ENCODE measurements at regions not wholly inside any gene's neighbourhood (a gene's known extent, or its start where the extent isn't known, plus 50 kb on each side); places are given as distances from the start of the nearest gene placed in this dataset.

DNA sequence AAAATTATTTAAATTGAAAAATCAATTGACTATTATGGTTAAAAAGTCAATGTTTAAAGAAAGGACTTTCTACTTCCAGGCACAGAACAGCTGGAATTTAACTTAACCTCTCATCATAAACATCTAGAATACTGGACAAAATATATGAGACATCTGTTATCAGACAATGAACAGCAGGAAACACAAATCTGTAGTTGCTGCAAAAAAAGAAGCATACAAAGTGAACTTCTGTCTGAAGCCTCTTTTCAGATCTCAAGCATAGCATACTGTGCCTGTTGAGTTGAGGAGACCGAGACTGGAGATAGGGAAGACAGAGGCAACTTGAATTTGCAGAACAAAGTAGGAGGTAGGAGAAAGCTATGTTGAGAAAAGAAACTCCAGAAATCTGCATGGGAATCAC lies 140.0 kb upstream of the CBLB start:
- Histone ChIP-seq H3K4me3 (replicated peaks; ENCODE audit: insufficient read depth, low read length) (no peak overlapping the region), H3K27me3 (ENCODE audit: insufficient read depth, poor library complexity, severe bottlenecking) (no peaks in the 10 kb centered on the region), H3K27ac (replicated peaks) (no peak overlapping the region)
- DNase-seq (ENCODE audit: low read depth in 1 of 2, low spot score in 1 of 2): no peak
- TF ChIP-seq, protein P1, sequence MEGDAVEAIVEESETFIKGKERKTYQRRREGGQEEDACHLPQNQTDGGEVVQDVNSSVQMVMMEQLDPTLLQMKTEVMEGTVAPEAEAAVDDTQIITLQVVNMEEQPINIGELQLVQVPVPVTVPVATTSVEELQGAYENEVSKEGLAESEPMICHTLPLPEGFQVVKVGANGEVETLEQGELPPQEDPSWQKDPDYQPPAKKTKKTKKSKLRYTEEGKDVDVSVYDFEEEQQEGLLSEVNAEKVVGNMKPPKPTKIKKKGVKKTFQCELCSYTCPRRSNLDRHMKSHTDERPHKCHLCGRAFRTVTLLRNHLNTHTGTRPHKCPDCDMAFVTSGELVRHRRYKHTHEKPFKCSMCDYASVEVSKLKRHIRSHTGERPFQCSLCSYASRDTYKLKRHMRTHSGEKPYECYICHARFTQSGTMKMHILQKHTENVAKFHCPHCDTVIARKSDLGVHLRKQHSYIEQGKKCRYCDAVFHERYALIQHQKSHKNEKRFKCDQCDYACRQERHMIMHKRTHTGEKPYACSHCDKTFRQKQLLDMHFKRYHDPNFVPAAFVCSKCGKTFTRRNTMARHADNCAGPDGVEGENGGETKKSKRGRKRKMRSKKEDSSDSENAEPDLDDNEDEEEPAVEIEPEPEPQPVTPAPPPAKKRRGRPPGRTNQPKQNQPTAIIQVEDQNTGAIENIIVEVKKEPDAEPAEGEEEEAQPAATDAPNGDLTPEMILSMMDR (IDR thresholded peaks at IDR 0.05; ENCODE audit: insufficient read depth, low read length): no peak
- TF ChIP-seq, protein P2, sequence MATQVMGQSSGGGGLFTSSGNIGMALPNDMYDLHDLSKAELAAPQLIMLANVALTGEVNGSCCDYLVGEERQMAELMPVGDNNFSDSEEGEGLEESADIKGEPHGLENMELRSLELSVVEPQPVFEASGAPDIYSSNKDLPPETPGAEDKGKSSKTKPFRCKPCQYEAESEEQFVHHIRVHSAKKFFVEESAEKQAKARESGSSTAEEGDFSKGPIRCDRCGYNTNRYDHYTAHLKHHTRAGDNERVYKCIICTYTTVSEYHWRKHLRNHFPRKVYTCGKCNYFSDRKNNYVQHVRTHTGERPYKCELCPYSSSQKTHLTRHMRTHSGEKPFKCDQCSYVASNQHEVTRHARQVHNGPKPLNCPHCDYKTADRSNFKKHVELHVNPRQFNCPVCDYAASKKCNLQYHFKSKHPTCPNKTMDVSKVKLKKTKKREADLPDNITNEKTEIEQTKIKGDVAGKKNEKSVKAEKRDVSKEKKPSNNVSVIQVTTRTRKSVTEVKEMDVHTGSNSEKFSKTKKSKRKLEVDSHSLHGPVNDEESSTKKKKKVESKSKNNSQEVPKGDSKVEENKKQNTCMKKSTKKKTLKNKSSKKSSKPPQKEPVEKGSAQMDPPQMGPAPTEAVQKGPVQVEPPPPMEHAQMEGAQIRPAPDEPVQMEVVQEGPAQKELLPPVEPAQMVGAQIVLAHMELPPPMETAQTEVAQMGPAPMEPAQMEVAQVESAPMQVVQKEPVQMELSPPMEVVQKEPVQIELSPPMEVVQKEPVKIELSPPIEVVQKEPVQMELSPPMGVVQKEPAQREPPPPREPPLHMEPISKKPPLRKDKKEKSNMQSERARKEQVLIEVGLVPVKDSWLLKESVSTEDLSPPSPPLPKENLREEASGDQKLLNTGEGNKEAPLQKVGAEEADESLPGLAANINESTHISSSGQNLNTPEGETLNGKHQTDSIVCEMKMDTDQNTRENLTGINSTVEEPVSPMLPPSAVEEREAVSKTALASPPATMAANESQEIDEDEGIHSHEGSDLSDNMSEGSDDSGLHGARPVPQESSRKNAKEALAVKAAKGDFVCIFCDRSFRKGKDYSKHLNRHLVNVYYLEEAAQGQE (IDR thresholded peaks at IDR 0.05; ENCODE audit: insufficient replicate concordance, low read depth): no peak

DNA sequence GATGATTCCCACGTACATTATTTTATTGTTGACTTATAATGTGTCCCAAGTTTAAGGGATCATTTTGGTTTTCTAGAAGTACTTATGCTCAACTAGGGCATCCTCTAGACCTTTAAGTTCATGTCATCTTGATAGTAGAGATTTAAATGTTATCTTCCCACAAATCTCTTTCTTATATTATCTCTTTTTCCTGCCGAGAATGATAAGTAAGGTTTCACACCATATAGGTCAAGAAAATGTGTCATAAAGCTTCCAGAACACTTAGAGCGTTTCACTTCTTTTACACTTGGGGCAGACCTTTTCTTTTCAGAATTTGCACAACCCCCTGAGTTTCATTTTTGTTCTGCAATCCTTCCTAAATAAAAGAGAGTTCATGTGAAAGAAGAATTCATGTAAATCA lies 142.0 kb upstream of the CBLB start:
- Histone ChIP-seq H3K4me3 (replicated peaks; ENCODE audit: insufficient read depth, low read length) (no peak overlapping the region), H3K27me3 (ENCODE audit: insufficient read depth, poor library complexity, severe bottlenecking) (no peaks in the 10 kb centered on the region), H3K27ac (replicated peaks) (no peak overlapping the region)
- DNase-seq (ENCODE audit: low read depth in 1 of 2, low spot score in 1 of 2): no peak
- TF ChIP-seq POLR2AphosphoS5 (IDR thresholded peaks at IDR 0.05; ENCODE audit: low read depth) (no peak), GABPA (IDR thresholded peaks at IDR 0.05; ENCODE audit: low read depth) (no peak), SPI1 (IDR thresholded peaks at IDR 0.05; ENCODE audit: borderline replicate concordance, low read depth) (no peak)
- TF ChIP-seq, protein P1 (IDR thresholded peaks at IDR 0.05; ENCODE audit: insufficient read depth, low read length): no peak
- TF ChIP-seq, protein P2 (IDR thresholded peaks at IDR 0.05; ENCODE audit: insufficient replicate concordance, low read depth): no peak

DNA sequence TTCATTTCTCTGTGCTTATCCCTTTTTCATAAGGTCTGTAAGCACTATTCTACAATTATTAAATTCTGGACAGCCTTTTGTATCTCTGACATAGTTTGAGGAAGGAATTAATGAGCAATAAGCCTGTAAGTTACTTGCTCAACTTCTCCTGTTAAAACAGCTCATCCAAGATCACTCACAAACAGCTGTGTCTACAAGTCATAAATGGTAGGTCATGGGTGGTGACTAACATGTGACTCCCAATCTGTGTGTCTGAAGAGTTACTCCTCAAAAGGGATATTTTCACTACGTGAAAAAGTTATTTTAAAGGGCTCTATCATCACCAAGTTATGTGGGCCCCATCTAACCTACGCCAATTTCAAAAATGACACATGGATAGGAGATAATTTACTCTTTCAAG lies 145.2 kb upstream of the CBLB start:
- peak; percentile 12 to 31 for DNase-seq (ENCODE audit: low read depth in 1 of 2, low spot score in 1 of 2)
- TF ChIP-seq, protein P1 (IDR thresholded peaks at IDR 0.05; ENCODE audit: insufficient read depth, low read length): no peak
- TF ChIP-seq POLR2AphosphoS5 (IDR thresholded peaks at IDR 0.05; ENCODE audit: low read depth) (no peak), GABPA (IDR thresholded peaks at IDR 0.05; ENCODE audit: low read depth) (no peak), SPI1 (IDR thresholded peaks at IDR 0.05; ENCODE audit: borderline replicate concordance, low read depth) (no peak)
- TF ChIP-seq, protein P2 (IDR thresholded peaks at IDR 0.05; ENCODE audit: insufficient replicate concordance, low read depth): no peak
- Histone ChIP-seq H3K27ac (replicated peaks) (no peak overlapping the region), H3K27me3 (ENCODE audit: insufficient read depth, poor library complexity, severe bottlenecking) (no peaks in the 10 kb centered on the region), H3K4me3 (replicated peaks; ENCODE audit: insufficient read depth, low read length) (no peak overlapping the region)

Data from HL-60 (cell line).